NK-92 treated with Interleukin-12 subunit alpha and Interleukin-12 subunit beta, amount 100 ng/mL, for 24 hours (cell line): ENCODE measurements at regions not wholly inside any gene's neighbourhood (a gene's known extent, or its start where the extent isn't known, plus 50 kb on each side); places are given as distances from the start of the nearest gene placed in this dataset.
"Not testable (repeated sequence)": the region's sequence is repeated elsewhere in the genome, so short reads cannot be mapped to it uniquely, and the experiment has no call there.

Experiments
- DNase-seq: peaks from one replicate; lab custom pipeline; 2025; lab: John Stamatoyannopoulos, UW

- DNase-seq, result no peak
These were observed 534.5 kb downstream of the TMEM114 start for GRCh38 chr16:8055761-8056160.

GRCh38 chr16:8053437-8053836 is 536.9 kb downstream of the TMEM114 start:
- DNase-seq, result no peak

- no peak for DNase-seq
These were observed 541.9 kb downstream of the TMEM114 start for GRCh38 chr16:8048433-8048832.

- DNase-seq, result no peak
These were observed 542.6 kb downstream of the TMEM114 start for GRCh38 chr16:8047736-8048135.

GRCh38 chr16:8044796-8045195 is 545.5 kb downstream of the TMEM114 start:
- no peak for DNase-seq

- DNase-seq, result no peak
These were observed 557.9 kb downstream of the TMEM114 start for GRCh38 chr16:8032406-8032805.

- not testable (repeated sequence) for DNase-seq
These were observed 560.3 kb downstream of the TMEM114 start for GRCh38 chr16:8030004-8030403.

- DNase-seq, result no peak
These were observed 563.9 kb downstream of the TMEM114 start for GRCh38 chr16:8026450-8026849.

- DNase-seq, result no peak
These were observed 567.0 kb downstream of the TMEM114 start for GRCh38 chr16:8023326-8023725.

- DNase-seq, result no peak
These were observed 585.0 kb downstream of the TMEM114 start for GRCh38 chr16:8005096-8005860.

- DNase-seq, result no peak
These were observed 591.4 kb downstream of the TMEM114 start for GRCh38 chr16:7998789-7999453.

- DNase-seq, result no peak
These were observed 592.3 kb downstream of the TMEM114 start for GRCh38 chr16:7997966-7998365.

GRCh38 chr16:7992616-7993015 is 597.7 kb downstream of the TMEM114 start:
- no peak for DNase-seq

- no peak for DNase-seq
These were observed 599.6 kb downstream of the TMEM114 start for GRCh38 chr16:7990626-7991260.

GRCh38 chr16:7983676-7984075 is 606.6 kb downstream of the TMEM114 start:
- DNase-seq, result no peak

GRCh38 chr16:7980133-7980483 is 610.2 kb downstream of the TMEM114 start:
- no peak for DNase-seq

GRCh38 chr16:7979448-7980132 is 610.7 kb downstream of the TMEM114 start:
- no peak for DNase-seq

- DNase-seq, result no peak
These were observed 613.7 kb downstream of the TMEM114 start for GRCh38 chr16:7976563-7976962.

- DNase-seq, result no peak
These were observed 614.2 kb downstream of the TMEM114 start for GRCh38 chr16:7976125-7976524.

GRCh38 chr16:7967996-7968509 is 622.3 kb downstream of the TMEM114 start:
- DNase-seq, result no peak

GRCh38 chr16:7964744-7965143 is 625.6 kb downstream of the TMEM114 start:
- DNase-seq, result no peak

GRCh38 chr16:7964167-7964566 is 626.1 kb downstream of the TMEM114 start:
- no peak for DNase-seq
